ENCODE measurements at regions not wholly inside any gene's neighbourhood (a gene's known extent, or its start where the extent isn't known, plus 50 kb on each side); places are given as distances from the start of the nearest gene placed in this dataset.

- Mint-ChIP-seq H3K4me1 (ENCODE audit: low read depth) (no peaks in the 10 kb centered on the region), H3K4me3 (ENCODE audit: unreplicated experiment) (no peak overlapping the region), H3K36me3 (ENCODE audit: low read depth) (peaks cover 1% of the 10 kb centered on the region), H3K27me3 (ENCODE audit: low read depth) (no peaks in the 10 kb centered on the region), H3K9me3 (ENCODE audit: low read depth) (peaks cover 18% of the 10 kb centered on the region), H3K27ac (ENCODE audit: unreplicated experiment) (no peak overlapping the region)
- no peak for TF ChIP-seq CTCF (IDR thresholded peaks at IDR 0.05)
- DNase-seq (ENCODE audit: low spot score) = no peak
Measured at GRCh38 chr6:78390066-78390465, 477.3 kb upstream of the IRAK1BP1 start.

GRCh38 chr6:78397499-78397898 is 469.9 kb upstream of the IRAK1BP1 start:
- Mint-ChIP-seq H3K4me3 (ENCODE audit: unreplicated experiment) (no peak overlapping the region), H3K4me1 (ENCODE audit: low read depth) (no peaks in the 10 kb centered on the region), H3K27ac (ENCODE audit: unreplicated experiment) (no peak overlapping the region), H3K36me3 (ENCODE audit: low read depth) (no peaks in the 10 kb centered on the region), H3K27me3 (ENCODE audit: low read depth) (no peaks in the 10 kb centered on the region), H3K9me3 (ENCODE audit: low read depth) (peaks cover 6% of the 10 kb centered on the region)
- DNase-seq (ENCODE audit: low spot score) = no peak
- TF ChIP-seq CTCF (IDR thresholded peaks at IDR 0.05) = no peak

- H3K27ac Mint-ChIP-seq (ENCODE audit: unreplicated experiment) = no peak overlapping the region
- DNase-seq (ENCODE audit: low spot score) = no peak
- no peaks in the 10 kb centered on the region for H3K27me3 Mint-ChIP-seq (ENCODE audit: low read depth)
- TF ChIP-seq CTCF (IDR thresholded peaks at IDR 0.05) = no peak
- H3K4me1 Mint-ChIP-seq (ENCODE audit: low read depth) = no peaks in the 10 kb centered on the region
- H3K36me3 Mint-ChIP-seq (ENCODE audit: low read depth) = no peaks in the 10 kb centered on the region
- peaks cover 12% of the 10 kb centered on the region for H3K9me3 Mint-ChIP-seq (ENCODE audit: low read depth)
- H3K4me3 Mint-ChIP-seq (ENCODE audit: unreplicated experiment) = no peak overlapping the region
Measured at GRCh38 chr6:78398292-78398691, 469.1 kb upstream of the IRAK1BP1 start.

- no peak for TF ChIP-seq CTCF (IDR thresholded peaks at IDR 0.05)
- no peak overlapping the region for H3K4me3 Mint-ChIP-seq (ENCODE audit: unreplicated experiment)
- H3K27me3 Mint-ChIP-seq (ENCODE audit: low read depth) = no peaks in the 10 kb centered on the region
- peaks cover 13% of the 10 kb centered on the region for H3K9me3 Mint-ChIP-seq (ENCODE audit: low read depth)
- no peak overlapping the region for H3K27ac Mint-ChIP-seq (ENCODE audit: unreplicated experiment)
- H3K36me3 Mint-ChIP-seq (ENCODE audit: low read depth) = no peaks in the 10 kb centered on the region
- no peaks in the 10 kb centered on the region for H3K4me1 Mint-ChIP-seq (ENCODE audit: low read depth)
- DNase-seq (ENCODE audit: low spot score) = no peak
Measured at GRCh38 chr6:78400076-78400475, 467.3 kb upstream of the IRAK1BP1 start.

- Mint-ChIP-seq H3K4me3 (ENCODE audit: unreplicated experiment) (no peak overlapping the region), H3K27me3 (ENCODE audit: low read depth) (no peaks in the 10 kb centered on the region), H3K4me1 (ENCODE audit: low read depth) (no peaks in the 10 kb centered on the region), H3K9me3 (ENCODE audit: low read depth) (peaks cover 19% of the 10 kb centered on the region), H3K36me3 (ENCODE audit: low read depth) (no peaks in the 10 kb centered on the region), H3K27ac (ENCODE audit: unreplicated experiment) (no peak overlapping the region)
- no peak for DNase-seq (ENCODE audit: low spot score)
- no peak for TF ChIP-seq CTCF (IDR thresholded peaks at IDR 0.05)
Measured at GRCh38 chr6:78427386-78427785, 440.0 kb upstream of the IRAK1BP1 start.

Data from chondrocyte (in vitro differentiated cells).